Keratinocyte (primary cell): ENCODE measurements at regions not wholly inside any gene's neighbourhood (a gene's known extent, or its start where the extent isn't known, plus 50 kb on each side); places are given as distances from the start of the nearest gene placed in this dataset.

Source experiments
- DNase-seq: peaks from one replicate; pipeline ENCODE4 v3.0.0-alpha.2; 2011; ENCODE audit warnings: low read depth, missing footprints, low spot score
- FAIRE-seq: peaks from 2 replicates; lab custom pipeline; 2011; peaks lifted over from hg19 to GRCh38; lab: Jason Lieb, UNC
- H2AFZ ChIP-seq: 2 replicates; pipeline ENCODE4 v1.6.0; 2012; ENCODE audit warnings: low read length, control low read depth, inconsistent platforms; ENCODE audit not compliant: control insufficient read depth
- H3K27ac ChIP-seq: 2 replicates; pipeline ENCODE4 v1.5.1; 2011; ENCODE audit warnings: low read length; ENCODE audit not compliant: control insufficient read depth, insufficient read depth
- H3K27me3 ChIP-seq: 3 replicates; pipeline ENCODE4 v1.6.0; 2011; ENCODE audit warnings: low read length; ENCODE audit not compliant: control insufficient read depth, insufficient read depth; ENCODE audit errors: extremely low read depth
- H3K36me3 ChIP-seq, 2 experiments: 2 replicates in 1 of 2; 3 replicates in 1 of 2; pipeline ENCODE4 v1.5.1; 2011; ENCODE audit warnings: low read length in 2 of 2, mild to moderate bottlenecking in 1 of 2; ENCODE audit not compliant: control insufficient read depth in 2 of 2, insufficient read depth in 2 of 2; ENCODE audit errors: extremely low read depth in 1 of 2
- H3K4me1 ChIP-seq: 3 replicates; pipeline ENCODE4 v1.5.1; 2011; ENCODE audit warnings: low read length; ENCODE audit not compliant: control insufficient read depth, insufficient read depth; ENCODE audit errors: extremely low read depth
- H3K4me2 ChIP-seq: 3 replicates; pipeline ENCODE4 v1.6.0; 2011; ENCODE audit warnings: low read depth, low read length; ENCODE audit not compliant: control insufficient read depth, insufficient read depth; ENCODE audit errors: extremely low read depth
- H3K4me3 ChIP-seq, 3 experiments: fragments of 200-600 bp in 1 of 3; sonication (generic) in 1 of 3; 2 replicates in 2 of 3; 3 replicates in 1 of 3; pipeline ENCODE4 v1.5.1; 2011 to 2016; ENCODE audit warnings: low read length in 3 of 3, mild to moderate bottlenecking in 3 of 3, control low read depth in 2 of 3, inconsistent platforms in 1 of 3, low read depth in 1 of 3, mixed read lengths in 1 of 3, mixed run types in 1 of 3, moderate library complexity in 1 of 3; ENCODE audit not compliant: control insufficient read depth in 2 of 3, insufficient read depth in 2 of 3; ENCODE audit errors: extremely low read depth in 1 of 3
- H3K79me2 ChIP-seq: 2 replicates; pipeline ENCODE4 v1.6.0; 2012; ENCODE audit warnings: low read length; ENCODE audit not compliant: control insufficient read depth, insufficient read depth
- H3K9ac ChIP-seq: 3 replicates; pipeline ENCODE4 v1.6.0; 2011; ENCODE audit warnings: low read length; ENCODE audit not compliant: control insufficient read depth, insufficient read depth; ENCODE audit errors: extremely low read depth
- H3K9me1 ChIP-seq: 3 replicates; pipeline ENCODE4 v1.6.0; 2011; ENCODE audit warnings: low read length; ENCODE audit not compliant: control insufficient read depth, insufficient read depth; ENCODE audit errors: extremely low read depth
- H3K9me3 ChIP-seq: 2 replicates; pipeline ENCODE4 v1.5.1; 2012; ENCODE audit warnings: low read depth, low read length; ENCODE audit not compliant: control insufficient read depth
- H4K20me1 ChIP-seq: 3 replicates; pipeline ENCODE4 v1.6.0; 2011; ENCODE audit warnings: low read length; ENCODE audit not compliant: control insufficient read depth, insufficient read depth; ENCODE audit errors: extremely low read depth
- EZH2 ChIP-seq: IDR thresholded peaks from one replicate; pipeline ENCODE4 v1.6.1; 2012; ENCODE audit warnings: inconsistent platforms, mild to moderate bottlenecking, low read length, moderate library complexity
- dilution Hi-C: fragments of 300-500 bp; cut with MboI; formaldehyde crosslinking; loops from one replicate; pipeline ENCODE4 v1.7.0; 2020; ENCODE audit warnings: low sequenced_read_pairs; ENCODE audit not compliant: extremely low pct_ligation_motif_present
- TF ChIP-seq, protein P1 (sequence below), 3 experiments: IDR thresholded peaks in 1 of 3; conservative IDR thresholded peaks in 1 of 3; optimal IDR thresholded peaks in 1 of 3; 2 replicates in 2 of 3; 3 replicates in 1 of 3; pipeline versions ENCODE3 to v1.5.1; 2011; ENCODE audit warnings: low read length in 3 of 3, mild to moderate bottlenecking in 3 of 3, moderate library complexity in 2 of 3, control low read depth in 1 of 3, inconsistent platforms in 1 of 3; ENCODE audit not compliant: insufficient read depth in 2 of 3; ENCODE audit errors: extremely low read depth in 1 of 3

DNA sequence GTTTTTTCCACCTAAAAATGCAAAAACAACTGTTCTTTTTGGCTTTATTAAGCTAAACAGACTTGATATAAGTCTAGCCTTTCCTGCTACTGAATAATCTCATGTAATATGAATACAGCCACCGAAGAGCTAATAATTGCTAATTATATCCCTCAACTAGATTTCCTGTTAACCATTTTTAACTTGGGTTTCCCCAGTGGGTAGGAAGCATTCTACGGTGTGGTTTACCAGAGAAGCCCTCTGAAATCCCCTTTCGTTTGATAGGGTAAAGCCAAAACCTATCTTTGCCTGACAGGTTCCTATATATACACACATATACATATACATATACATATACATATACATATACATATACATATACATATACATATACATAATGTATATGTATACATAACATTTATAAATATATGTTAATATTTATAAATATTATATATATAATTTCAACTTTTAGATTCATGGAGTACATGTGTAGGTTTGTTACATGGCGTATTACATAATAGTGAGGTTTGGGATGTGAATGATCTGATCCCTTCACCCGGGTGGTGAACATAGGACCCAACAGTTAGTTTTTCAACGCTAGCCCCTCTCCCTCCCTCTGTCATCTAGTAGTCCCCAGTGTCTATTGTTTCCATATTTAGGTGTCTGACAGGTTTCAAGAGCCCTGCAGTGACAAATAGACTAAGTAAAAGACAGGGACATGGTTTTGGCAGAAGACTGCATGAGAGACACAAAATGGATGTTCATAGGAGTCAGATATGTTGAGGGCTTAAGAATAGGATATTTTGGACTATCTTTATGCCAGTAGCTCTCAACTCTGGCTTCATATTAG lies 62.4 kb downstream of the ATXN3L start:
- Histone ChIP-seq H3K79me2 (no peaks in the 10 kb centered on the region), H3K4me2 (no peak overlapping the region), H4K20me1 (no peaks in the 10 kb centered on the region), H3K4me1 (no peaks in the 10 kb centered on the region), H3K4me3 (no peak overlapping the region), H3K9ac (no peak overlapping the region), H3K9me3 (no peaks in the 10 kb centered on the region), H2AFZ (no peak overlapping the region), H3K27ac (no peak overlapping the region), H3K9me1 (no peaks in the 10 kb centered on the region), H3K36me3 (no peaks in the 10 kb centered on the region), H3K27me3 (peaks cover under 1% of the 10 kb centered on the region)
- dilution Hi-C loops, result no loop called here
- FAIRE-seq (no peak), DNase-seq (no peak)
- TF ChIP-seq EZH2, result no peak
- TF ChIP-seq, protein P1, sequence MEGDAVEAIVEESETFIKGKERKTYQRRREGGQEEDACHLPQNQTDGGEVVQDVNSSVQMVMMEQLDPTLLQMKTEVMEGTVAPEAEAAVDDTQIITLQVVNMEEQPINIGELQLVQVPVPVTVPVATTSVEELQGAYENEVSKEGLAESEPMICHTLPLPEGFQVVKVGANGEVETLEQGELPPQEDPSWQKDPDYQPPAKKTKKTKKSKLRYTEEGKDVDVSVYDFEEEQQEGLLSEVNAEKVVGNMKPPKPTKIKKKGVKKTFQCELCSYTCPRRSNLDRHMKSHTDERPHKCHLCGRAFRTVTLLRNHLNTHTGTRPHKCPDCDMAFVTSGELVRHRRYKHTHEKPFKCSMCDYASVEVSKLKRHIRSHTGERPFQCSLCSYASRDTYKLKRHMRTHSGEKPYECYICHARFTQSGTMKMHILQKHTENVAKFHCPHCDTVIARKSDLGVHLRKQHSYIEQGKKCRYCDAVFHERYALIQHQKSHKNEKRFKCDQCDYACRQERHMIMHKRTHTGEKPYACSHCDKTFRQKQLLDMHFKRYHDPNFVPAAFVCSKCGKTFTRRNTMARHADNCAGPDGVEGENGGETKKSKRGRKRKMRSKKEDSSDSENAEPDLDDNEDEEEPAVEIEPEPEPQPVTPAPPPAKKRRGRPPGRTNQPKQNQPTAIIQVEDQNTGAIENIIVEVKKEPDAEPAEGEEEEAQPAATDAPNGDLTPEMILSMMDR (optimal IDR thresholded peaks at IDR 0.05 in 1 of 3, IDR thresholded peaks at IDR 0.05 in 1 of 3, conservative IDR thresholded peaks at IDR 0.05 in 1 of 3; ENCODE audit: extremely low read depth in 1 of 3, insufficient read depth in 2 of 3, low read length in 3 of 3), result no peak

DNA sequence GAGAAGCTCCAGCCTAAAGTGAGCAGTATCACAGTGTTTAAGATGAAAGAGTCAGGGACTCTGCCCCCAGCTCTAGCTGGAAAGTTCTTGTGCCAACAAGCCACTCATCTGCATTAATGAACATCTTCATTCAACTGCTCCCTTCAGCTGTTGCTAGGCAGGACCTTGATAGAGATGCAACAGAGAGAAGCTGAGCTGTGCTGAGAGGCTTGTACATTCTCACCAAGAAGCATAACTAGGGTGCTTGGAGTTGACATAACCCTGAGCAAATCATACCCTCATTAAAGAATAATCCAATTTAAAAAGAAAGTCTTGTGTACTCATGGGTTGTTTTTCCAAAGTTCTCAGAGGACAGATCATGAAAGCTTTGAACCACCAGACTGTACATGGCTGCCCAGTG lies 63.2 kb downstream of the ATXN3L start:
- Histone ChIP-seq H3K9me1 (no peaks in the 10 kb centered on the region), H2AFZ (no peak overlapping the region), H3K4me3 (no peak overlapping the region), H4K20me1 (no peaks in the 10 kb centered on the region), H3K9ac (no peak overlapping the region), H3K9me3 (no peaks in the 10 kb centered on the region), H3K27ac (no peak overlapping the region), H3K27me3 (peaks cover 4% of the 10 kb centered on the region), H3K4me1 (no peaks in the 10 kb centered on the region), H3K36me3 (no peaks in the 10 kb centered on the region), H3K4me2 (no peak overlapping the region), H3K79me2 (no peaks in the 10 kb centered on the region)
- no peak for DNase-seq
- TF ChIP-seq EZH2, result no peak
- TF ChIP-seq, protein P1 (optimal IDR thresholded peaks at IDR 0.05 in 1 of 3, IDR thresholded peaks at IDR 0.05 in 1 of 3, conservative IDR thresholded peaks at IDR 0.05 in 1 of 3; ENCODE audit: extremely low read depth in 1 of 3, insufficient read depth in 2 of 3, low read length in 3 of 3), result no peak
- dilution Hi-C loops, result no loop called here
- FAIRE-seq, result no peak
